ENCODE measurements at regions not wholly inside any gene's neighbourhood (a gene's known extent, or its start where the extent isn't known, plus 50 kb on each side); places are given as distances from the start of the nearest gene placed in this dataset.

DNA sequence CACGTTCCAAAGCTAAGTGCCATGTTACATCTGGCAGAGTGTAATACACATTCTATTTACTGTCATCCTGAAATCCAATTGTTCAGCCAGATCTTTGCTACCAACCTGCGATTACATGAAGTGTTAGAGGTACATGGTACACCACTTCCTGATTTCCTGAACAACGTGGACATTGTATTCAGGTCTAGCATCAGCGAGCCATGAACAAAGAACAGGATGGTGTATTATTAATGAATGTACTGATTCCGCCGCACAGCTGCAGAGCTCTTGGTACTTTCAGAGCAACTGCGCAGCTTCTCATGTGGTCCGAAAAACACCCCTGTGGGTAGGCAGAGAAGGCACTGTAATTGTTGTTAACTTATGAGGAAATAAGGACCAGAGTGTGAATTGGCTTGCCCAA, 511.4 kb downstream of the AJAP1 start:
- Histone ChIP-seq H3K4me3 (no peak overlapping the region), H3K4me1 (no peaks in the 10 kb centered on the region), H3K36me3 (no peaks in the 10 kb centered on the region), H3K27ac (no peak overlapping the region), H3K9me3 (peaks cover 0 to 7% (median 2%) of the 10 kb centered on the region in 4 donors), H3K27me3 (peaks cover 0 to 28% (median 0%) of the 10 kb centered on the region in 3 donors)
- TF ChIP-seq POLR2A (IDR thresholded peaks at IDR 0.05) (no peak), EP300 (IDR thresholded peaks at IDR 0.05) (no peak), POLR2AphosphoS5 (IDR thresholded peaks at IDR 0.05) (no peak)
- TF ChIP-seq, protein P1, sequence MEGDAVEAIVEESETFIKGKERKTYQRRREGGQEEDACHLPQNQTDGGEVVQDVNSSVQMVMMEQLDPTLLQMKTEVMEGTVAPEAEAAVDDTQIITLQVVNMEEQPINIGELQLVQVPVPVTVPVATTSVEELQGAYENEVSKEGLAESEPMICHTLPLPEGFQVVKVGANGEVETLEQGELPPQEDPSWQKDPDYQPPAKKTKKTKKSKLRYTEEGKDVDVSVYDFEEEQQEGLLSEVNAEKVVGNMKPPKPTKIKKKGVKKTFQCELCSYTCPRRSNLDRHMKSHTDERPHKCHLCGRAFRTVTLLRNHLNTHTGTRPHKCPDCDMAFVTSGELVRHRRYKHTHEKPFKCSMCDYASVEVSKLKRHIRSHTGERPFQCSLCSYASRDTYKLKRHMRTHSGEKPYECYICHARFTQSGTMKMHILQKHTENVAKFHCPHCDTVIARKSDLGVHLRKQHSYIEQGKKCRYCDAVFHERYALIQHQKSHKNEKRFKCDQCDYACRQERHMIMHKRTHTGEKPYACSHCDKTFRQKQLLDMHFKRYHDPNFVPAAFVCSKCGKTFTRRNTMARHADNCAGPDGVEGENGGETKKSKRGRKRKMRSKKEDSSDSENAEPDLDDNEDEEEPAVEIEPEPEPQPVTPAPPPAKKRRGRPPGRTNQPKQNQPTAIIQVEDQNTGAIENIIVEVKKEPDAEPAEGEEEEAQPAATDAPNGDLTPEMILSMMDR (IDR thresholded peaks at IDR 0.05) = no peak
- no peak for DNase-seq
- WGBS, 5 donors = 46 to 79% (median 59%) methylated on average over 8 of the region's 8 CpGs
- intact Hi-C loops (cut with DNase I; ENCODE audit: low total_unique reads) = no loop called here

DNA sequence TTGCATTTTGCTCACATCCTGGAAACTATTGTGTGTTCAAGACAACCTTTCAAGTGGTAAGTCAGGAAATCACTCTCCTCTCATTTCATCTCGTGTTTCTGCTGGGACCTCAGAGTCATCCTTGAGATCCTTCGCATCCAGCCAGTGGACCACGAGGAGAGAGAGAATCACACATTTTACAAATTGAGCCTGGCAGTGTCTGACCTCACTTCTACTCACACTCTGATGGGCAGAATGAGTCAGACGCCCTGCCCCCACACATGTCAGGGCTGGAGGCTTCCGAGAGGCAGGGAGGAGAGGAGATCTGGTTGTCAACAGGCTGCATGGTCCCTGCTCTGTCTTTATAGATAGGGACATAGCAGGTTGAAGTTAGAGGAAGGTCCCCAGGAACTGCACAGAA, 509.7 kb downstream of the AJAP1 start:
- intact Hi-C loops (cut with DNase I; ENCODE audit: low total_unique reads) = no loop called here
- no peaks in the 10 kb centered on the region for H3K4me1 ChIP-seq
- no peak overlapping the region for H3K4me3 ChIP-seq
- TF ChIP-seq POLR2A (IDR thresholded peaks at IDR 0.05) (no peak), POLR2AphosphoS5 (IDR thresholded peaks at IDR 0.05) (no peak), EP300 (IDR thresholded peaks at IDR 0.05) (no peak)
- TF ChIP-seq, protein P1 (IDR thresholded peaks at IDR 0.05) = no peak
- peaks cover 0 to under 1% (median 0%) of the 10 kb centered on the region in 4 donors for H3K9me3 ChIP-seq
- H3K27me3 ChIP-seq = peaks cover 0 to 28% (median 0%) of the 10 kb centered on the region in 3 donors
- H3K36me3 ChIP-seq = no peaks in the 10 kb centered on the region
- WGBS, 5 donors = 71 to 82% (median 76%) methylated on average over 5 of the region's 5 CpGs
- no peak overlapping the region for H3K27ac ChIP-seq
- no peak for DNase-seq

DNA sequence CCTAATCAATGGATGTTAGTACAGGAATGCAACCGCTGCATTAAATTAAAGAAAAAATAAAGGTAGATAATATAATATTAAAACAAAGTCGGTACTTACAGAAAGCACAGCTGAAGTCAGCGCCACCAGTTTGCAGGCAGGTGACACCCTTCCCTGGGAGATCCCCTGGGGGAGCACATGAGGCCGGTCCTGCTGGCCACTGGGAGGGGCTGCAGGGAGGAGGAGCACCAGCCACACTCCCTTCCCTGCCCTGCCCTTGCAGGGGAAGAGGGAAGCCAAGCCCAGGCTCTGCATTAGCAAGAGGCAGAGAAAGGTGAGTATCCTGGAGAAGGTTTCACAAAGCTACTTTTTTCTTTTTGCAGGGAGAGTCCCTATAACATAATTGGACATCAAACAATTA, 507.0 kb downstream of the AJAP1 start:
- no peak for TF ChIP-seq POLR2AphosphoS5 (IDR thresholded peaks at IDR 0.05)
- TF ChIP-seq POLR2A (IDR thresholded peaks at IDR 0.05) = no peak
- TF ChIP-seq EP300 (IDR thresholded peaks at IDR 0.05) = no peak
- TF ChIP-seq, protein P1 (IDR thresholded peaks at IDR 0.05) = no peak
- Histone ChIP-seq H3K4me3 (no peak overlapping the region), H3K9me3 (no peaks in the 10 kb centered on the region), H3K27me3 (peaks cover 0 to 42% (median 0%) of the 10 kb centered on the region in 3 donors), H3K27ac (no peak overlapping the region), H3K4me1 (no peaks in the 10 kb centered on the region), H3K36me3 (no peaks in the 10 kb centered on the region)
- DNase-seq = no peak
- intact Hi-C loops (cut with DNase I; ENCODE audit: low total_unique reads) = no loop called here
- 33 to 48% (median 41%) methylated on average over 4 of the region's 4 CpGs for WGBS, 5 donors

DNA sequence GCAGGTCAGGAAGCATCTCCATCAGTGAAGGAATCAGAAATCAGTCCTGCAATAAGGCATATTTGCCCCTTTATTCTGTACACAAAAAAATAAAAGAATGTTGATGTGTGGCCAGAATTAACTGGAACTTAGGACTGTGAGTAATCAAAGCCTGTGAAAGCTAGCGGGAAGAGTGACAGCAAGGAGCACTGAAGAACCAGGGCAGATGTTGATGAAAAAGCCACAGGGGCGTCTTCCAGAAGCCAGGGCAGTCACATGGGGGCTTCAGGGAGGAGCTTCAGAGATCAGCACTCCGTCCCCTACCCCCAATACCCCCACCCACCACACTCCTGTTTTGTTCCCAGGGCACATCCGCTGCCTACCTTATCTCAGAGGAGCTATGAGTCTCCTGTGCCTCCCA, 502.8 kb downstream of the AJAP1 start:
- no peak for DNase-seq
- 48 to 60% (median 51%) methylated on average over 4 of the region's 4 CpGs for WGBS, 5 donors
- H3K9me3 ChIP-seq = peaks cover 0 to 9% (median 4%) of the 10 kb centered on the region in 4 donors

More for the DNA sequence above, 502.8 kb downstream of the AJAP1 start:
- intact Hi-C loops (cut with DNase I; ENCODE audit: low total_unique reads) = no loop called here
- no peak overlapping the region for H3K4me3 ChIP-seq
- H3K4me1 ChIP-seq = no peaks in the 10 kb centered on the region
- no peaks in the 10 kb centered on the region for H3K36me3 ChIP-seq
- H3K27ac ChIP-seq = no peak overlapping the region
- H3K27me3 ChIP-seq = peaks cover 0 to 18% (median 0%) of the 10 kb centered on the region in 3 donors
- TF ChIP-seq POLR2AphosphoS5 (IDR thresholded peaks at IDR 0.05) (no peak), EP300 (IDR thresholded peaks at IDR 0.05) (no peak), POLR2A (IDR thresholded peaks at IDR 0.05) (no peak)
- TF ChIP-seq, protein P1 (IDR thresholded peaks at IDR 0.05) = no peak
